Stimulated activated CD4-positive, alpha-beta T cell treated with anti-CD3 and anti-CD28 coated beads, TNF-alpha, amount 100 ng/mL, for 24 hours (primary cell): ENCODE measurements at regions not wholly inside any gene's neighbourhood (a gene's known extent, or its start where the extent isn't known, plus 50 kb on each side); places are given as distances from the start of the nearest gene placed in this dataset.

Source experiments
- DNase-seq, 3 experiments: peaks; one replicate each; pipeline ENCODE4 v3.0.0-alpha.2; 2020; ENCODE audit warnings: low read depth in 3 of 3

- DNase-seq = no peak
These were observed 399.7 kb upstream of the RBFOX1 start for GRCh38 chr16:6932871-6933385.

- no peak for DNase-seq
These were observed 402.8 kb upstream of the RBFOX1 start for GRCh38 chr16:6929868-6930267.

GRCh38 chr16:6926762-6927161, 405.9 kb upstream of the RBFOX1 start:
- DNase-seq = no peak

- DNase-seq = no peak
These were observed 406.3 kb upstream of the RBFOX1 start for GRCh38 chr16:6926341-6926740.

- no peak for DNase-seq
These were observed 414.0 kb upstream of the RBFOX1 start for GRCh38 chr16:6918646-6919045.

GRCh38 chr16:6916946-6917345, 415.7 kb upstream of the RBFOX1 start:
- no peak for DNase-seq

GRCh38 chr16:6913566-6913965, 419.1 kb upstream of the RBFOX1 start:
- no peak for DNase-seq

GRCh38 chr16:6910301-6910700, 422.3 kb upstream of the RBFOX1 start:
- DNase-seq = no peak

GRCh38 chr16:6905601-6906000, 427.0 kb upstream of the RBFOX1 start:
- no peak for DNase-seq

- DNase-seq = no peak
These were observed 429.0 kb upstream of the RBFOX1 start for GRCh38 chr16:6903671-6904070.

- DNase-seq = no peak
These were observed 433.7 kb upstream of the RBFOX1 start for GRCh38 chr16:6898896-6899295.

- DNase-seq = no peak
These were observed 434.7 kb upstream of the RBFOX1 start for GRCh38 chr16:6897876-6898485.

- DNase-seq = no peak
These were observed 439.7 kb upstream of the RBFOX1 start for GRCh38 chr16:6892966-6893365.

GRCh38 chr16:6891496-6891895, 441.1 kb upstream of the RBFOX1 start:
- no peak for DNase-seq

- no peak for DNase-seq
These were observed 444.1 kb upstream of the RBFOX1 start for GRCh38 chr16:6888531-6888930.

GRCh38 chr16:6884002-6884401, 448.6 kb upstream of the RBFOX1 start:
- no peak for DNase-seq

GRCh38 chr16:6880263-6880662, 452.4 kb upstream of the RBFOX1 start:
- DNase-seq = no peak

- DNase-seq = no peak
These were observed 468.0 kb upstream of the RBFOX1 start for GRCh38 chr16:6864671-6865070.

- no peak for DNase-seq
These were observed 468.4 kb upstream of the RBFOX1 start for GRCh38 chr16:6864244-6864643.

- DNase-seq = no peak
These were observed 469.5 kb upstream of the RBFOX1 start for GRCh38 chr16:6863135-6863534.

GRCh38 chr16:6861815-6862477, 470.7 kb upstream of the RBFOX1 start:
- DNase-seq = no peak

- DNase-seq = no peak
These were observed 471.4 kb upstream of the RBFOX1 start for GRCh38 chr16:6861135-6861814.

GRCh38 chr16:6857575-6857974, 475.1 kb upstream of the RBFOX1 start:
- no peak for DNase-seq
